H9 (cell line): ENCODE measurements at regions not wholly inside any gene's neighbourhood (a gene's known extent, or its start where the extent isn't known, plus 50 kb on each side); places are given as distances from the start of the nearest gene placed in this dataset.

ENCODE experiments used
- DNase-seq: peaks from one replicate; pipeline ENCODE4 v3.0.0-alpha.2; 2017
- H2AFZ ChIP-seq: one replicate; pipeline ENCODE4 v1.6.1; 2013; ENCODE audit warnings: mild to moderate bottlenecking, low read length, control low read depth, moderate library complexity
- H2AK5ac ChIP-seq: 2 replicates; pipeline ENCODE4 v1.6.1; 2013; ENCODE audit warnings: low read length, control low read depth, mixed read lengths; ENCODE audit not compliant: insufficient read length
- H2BK120ac ChIP-seq: one replicate; pipeline ENCODE4 v1.6.1; 2013; ENCODE audit warnings: low read depth, mild to moderate bottlenecking, low read length, control low read depth, inconsistent platforms; ENCODE audit not compliant: poor library complexity, severe bottlenecking
- H2BK12ac ChIP-seq: 2 replicates; pipeline ENCODE4 v1.6.1; 2013; ENCODE audit warnings: low read length, control low read depth, mixed read lengths, low read depth; ENCODE audit not compliant: insufficient read length
- H2BK15ac ChIP-seq: 2 replicates; pipeline ENCODE4 v1.6.1; 2013; ENCODE audit warnings: low read depth, low read length, control low read depth
- H2BK20ac ChIP-seq: one replicate; pipeline ENCODE4 v1.6.1; 2013; ENCODE audit warnings: low read depth, mild to moderate bottlenecking, low read length, control low read depth, inconsistent platforms; ENCODE audit not compliant: poor library complexity, severe bottlenecking
- H2BK5ac ChIP-seq: 2 replicates; pipeline ENCODE4 v1.6.1; 2013; ENCODE audit warnings: low read length, control low read depth, mixed read lengths; ENCODE audit not compliant: insufficient read length
- H3K14ac ChIP-seq: 2 replicates; pipeline ENCODE4 v1.6.1; 2013; ENCODE audit warnings: low read length, control low read depth; ENCODE audit not compliant: insufficient read depth
- H3K18ac ChIP-seq: 2 replicates; pipeline ENCODE4 v1.6.1; 2013; ENCODE audit warnings: low read depth, mild to moderate bottlenecking, mixed read lengths, low read length, control low read depth; ENCODE audit not compliant: insufficient read length
- H3K23ac ChIP-seq: 2 replicates; pipeline ENCODE4 v1.6.1; 2013; ENCODE audit warnings: low read length, control low read depth, mixed read lengths, low read depth; ENCODE audit not compliant: insufficient read length
- H3K23me2 ChIP-seq: 2 replicates; pipeline ENCODE4 v1.6.1; 2013; ENCODE audit warnings: low read depth, mild to moderate bottlenecking, mixed read lengths, low read length, control low read depth; ENCODE audit not compliant: insufficient read length, poor library complexity, severe bottlenecking
- H3K27ac ChIP-seq: 2 replicates; pipeline ENCODE4 v1.5.1; 2013; ENCODE audit warnings: low read length, control low read depth, mixed read lengths, low read depth; ENCODE audit not compliant: insufficient read length
- H3K27me3 ChIP-seq: 2 replicates; pipeline ENCODE4 v1.6.1; 2013; ENCODE audit warnings: low read length, control low read depth, inconsistent platforms; ENCODE audit not compliant: insufficient read depth
- H3K4ac ChIP-seq: 2 replicates; pipeline ENCODE4 v1.6.1; 2013; ENCODE audit warnings: low read depth, mild to moderate bottlenecking, control low read depth, inconsistent platforms, low read length, moderate library complexity
- H3K4me1 ChIP-seq: 2 replicates; pipeline ENCODE4 v1.6.1; 2013; ENCODE audit warnings: low read length, control low read depth, inconsistent platforms; ENCODE audit not compliant: insufficient read depth
- H3K4me2 ChIP-seq: 2 replicates; pipeline ENCODE4 v1.6.1; 2013; ENCODE audit warnings: low read length, control low read depth, mixed read lengths; ENCODE audit not compliant: insufficient read length, insufficient read depth
- H3K56ac ChIP-seq: 2 replicates; pipeline ENCODE4 v1.6.1; 2013; ENCODE audit warnings: low read depth, mild to moderate bottlenecking, mixed read lengths, low read length, control low read depth; ENCODE audit not compliant: insufficient read length
- H3K79me1 ChIP-seq: 2 replicates; pipeline ENCODE4 v1.6.1; 2013; ENCODE audit warnings: low read depth, mild to moderate bottlenecking, moderate library complexity, low read length, control low read depth, inconsistent platforms; ENCODE audit not compliant: insufficient read depth, poor library complexity, severe bottlenecking
- H3K79me2 ChIP-seq: 2 replicates; pipeline ENCODE4 v1.6.1; 2013; ENCODE audit warnings: low read length, control low read depth, inconsistent platforms; ENCODE audit not compliant: insufficient read depth
- H3K9ac ChIP-seq: 2 replicates; pipeline ENCODE4 v1.6.1; 2013; ENCODE audit warnings: low read length, control low read depth, mixed read lengths; ENCODE audit not compliant: insufficient read length; ENCODE audit errors: extremely low read depth
- H3K9me3 ChIP-seq: one replicate; pipeline ENCODE4 v1.6.1; 2013; ENCODE audit warnings: low read depth, low read length, inconsistent platforms; ENCODE audit not compliant: control insufficient read depth
- H3T11ph ChIP-seq: one replicate; pipeline ENCODE4 v1.6.1; 2013; ENCODE audit warnings: mild to moderate bottlenecking, low read length, control low read depth, inconsistent platforms
- H4K20me1 ChIP-seq: one replicate; pipeline ENCODE4 v1.6.1; 2013; ENCODE audit not compliant: control insufficient read depth, insufficient read length, insufficient read depth
- H4K5ac ChIP-seq: 2 replicates; pipeline ENCODE4 v1.6.1; 2013; ENCODE audit warnings: low read depth, mild to moderate bottlenecking, mixed read lengths, low read length, control low read depth; ENCODE audit not compliant: insufficient read length
- H4K8ac ChIP-seq: replicated peaks from 2 replicates; pipeline ENCODE4 v1.6.1; 2013; ENCODE audit warnings: low read length, control low read depth, mixed read lengths, low read depth; ENCODE audit not compliant: insufficient read length
- H4K91ac ChIP-seq: 2 replicates; pipeline ENCODE4 v1.6.1; 2013; ENCODE audit warnings: low read depth, mild to moderate bottlenecking, moderate library complexity, mixed read lengths, low read length, control low read depth; ENCODE audit not compliant: insufficient read length
- H3K27ac Mint-ChIP-seq, 3 experiments: 2 replicates in 2 of 3; 3 replicates in 1 of 3; pipeline ENCODE4 v1.8.0; 2020 to 2021; ENCODE audit warnings: mixed read lengths in 3 of 3, mild to moderate bottlenecking in 1 of 3, moderate library complexity in 1 of 3
- H3K27me3 Mint-ChIP-seq: 2 replicates; pipeline ENCODE4 v1.8.0; 2021; ENCODE audit warnings: low read depth, mild to moderate bottlenecking, moderate library complexity, mixed read lengths
- H3K36me3 Mint-ChIP-seq, 3 experiments: 2 replicates in 2 of 3; 3 replicates in 1 of 3; pipeline ENCODE4 v1.8.0; 2020 to 2021; ENCODE audit warnings: low read depth in 3 of 3, mixed read lengths in 3 of 3; ENCODE audit not compliant: insufficient read depth in 1 of 3
- H3K4me1 Mint-ChIP-seq, 2 experiments: 2 replicates each; pipeline ENCODE4 v1.8.0; 2020; ENCODE audit warnings: mixed read lengths in 2 of 2
- H3K4me3 Mint-ChIP-seq, 2 experiments: 2 replicates in 1 of 2; 3 replicates in 1 of 2; pipeline ENCODE4 v1.8.0; 2020 to 2021; ENCODE audit warnings: mild to moderate bottlenecking in 2 of 2, mixed read lengths in 2 of 2, moderate library complexity in 1 of 2
- H3K9me3 Mint-ChIP-seq, 2 experiments: 2 replicates in 1 of 2; 3 replicates in 1 of 2; pipeline ENCODE4 v1.8.0; 2020; ENCODE audit warnings: mild to moderate bottlenecking in 2 of 2, mixed read lengths in 2 of 2, moderate library complexity in 1 of 2
- CTCF ChIP-seq: fragments of 200-600 bp; sonication (generic); conservative IDR thresholded peaks from 3 replicates; pipeline ENCODE4 v1.8.0; 2021; ENCODE audit warnings: antibody characterized with exemption, mild to moderate bottlenecking
- WGBS: extraction: QIAGEN DNeasy Blood & Tissue Kit; methylation state at CpG from one replicate; pipeline ENCODE4 v1.1.7; 2013; ENCODE audit warnings: missing lambda C conversion rate, low lambda C conversion rate, mixed read lengths; ENCODE audit not compliant: insufficient read length; ENCODE audit errors: extremely low coverage; 5-methylcytosine and 5-hydroxymethylcytosine counted together

GRCh38 chr20:51122931-51123658 is 100.2 kb upstream of the KCNG1 start:
- Histone ChIP-seq H2BK5ac (no peak overlapping the region), H3K56ac (no peak overlapping the region), H2BK20ac (no peak overlapping the region), H2AFZ (no peak overlapping the region), H2BK120ac (no peak overlapping the region), H3T11ph (no peak overlapping the region), H3K27me3 (no peaks in the 10 kb centered on the region), H3K4ac (no peak overlapping the region), H3K4me1 (peaks cover 2% of the 10 kb centered on the region; the same call in 1 of the 2 replicates), H3K4me2 (no peak overlapping the region), H4K8ac (no peak overlapping the region), H2BK15ac (no peak overlapping the region), H3K18ac (no peak overlapping the region), H4K5ac (no peak overlapping the region), H3K79me1 (no peaks in the 10 kb centered on the region), H3K9me3 (no peaks in the 10 kb centered on the region), H3K27ac (no peak overlapping the region), H2AK5ac (no peak overlapping the region), H4K91ac (no peak overlapping the region), H3K9ac (no peak overlapping the region), H3K23ac (no peak overlapping the region), H3K14ac (no peak overlapping the region), H3K79me2 (no peaks in the 10 kb centered on the region), H3K23me2 (no peaks in the 10 kb centered on the region), H4K20me1 (no peaks in the 10 kb centered on the region), H2BK12ac (no peak overlapping the region)
- Mint-ChIP-seq H3K27ac (no peak overlapping the region), H3K4me1 (peaks cover 30 to 44% of the 10 kb centered on the region in 2 experiments), H3K36me3 (no peaks in the 10 kb centered on the region), H3K4me3 (no peak overlapping the region), H3K27me3 (peaks cover 10% of the 10 kb centered on the region), H3K9me3 (no peaks in the 10 kb centered on the region; a peak in 2 of 5 replicates)
- DNase-seq, result no peak
- TF ChIP-seq CTCF, result no peak
- no CpG with 5 or more reads among the region's 7 CpGs for WGBS
